ENCODE measurements at regions not wholly inside any gene's neighbourhood (a gene's known extent, or its start where the extent isn't known, plus 50 kb on each side); places are given as distances from the start of the nearest gene placed in this dataset.

GRCh38 chr6:170175644-170176135 lies 115.2 kb downstream of the DLL1 start:
- no peak for DNase-seq (ENCODE audit: low spot score)
- CTCF ChIA-PET, result no interaction called here
- POLR2A ChIA-PET (ENCODE audit: low non-redundant PET), result no interaction called here
- TF ChIP-seq CTCF (conservative IDR thresholded peaks at IDR 0.05; ENCODE audit: low read depth), result no peak
- no peak overlapping the region; the same call in 1 of the 2 replicates for H3K27ac ChIP-seq

GRCh38 chr6:170174771-170175643 lies 115.9 kb downstream of the DLL1 start:
- ChIA-PET CTCF (interaction anchor here (0.6 kb wide), 1 partner anchor 1248 kb away, joined by 4 read pairs; no protein-coding TSS in a partner anchor), POLR2A (ENCODE audit: low non-redundant PET) (no interaction called here)
- no peak for TF ChIP-seq CTCF (conservative IDR thresholded peaks at IDR 0.05; ENCODE audit: low read depth)
- DNase-seq (ENCODE audit: low spot score), result no peak
- H3K27ac ChIP-seq, result peak overlapping the region; percentile 31

- H3K27ac ChIP-seq, result peak overlapping the region; percentile 31
- no peak for DNase-seq (ENCODE audit: low spot score)
- CTCF ChIA-PET, result interaction anchor here (0.6 kb wide), 2 partner anchors 53 to 1247 kb away, joined by 4 to 5 read pairs; no protein-coding TSS in a partner anchor
- TF ChIP-seq CTCF (conservative IDR thresholded peaks at IDR 0.05; ENCODE audit: low read depth), result no peak
- POLR2A ChIA-PET (ENCODE audit: low non-redundant PET), result no interaction called here
Measured at GRCh38 chr6:170174124-170174770, 116.6 kb downstream of the DLL1 start.

GRCh38 chr6:170173335-170173881 lies 117.5 kb downstream of the DLL1 start:
- CTCF ChIA-PET, result interaction anchor here (0.5 to 0.7 kb wide), 3 partner anchors 8 to 230 kb away, joined by 3 to 4 read pairs (median 3); no protein-coding TSS in a partner anchor
- no peak for DNase-seq (ENCODE audit: low spot score)
- POLR2A ChIA-PET (ENCODE audit: low non-redundant PET), result no interaction called here
- TF ChIP-seq CTCF (conservative IDR thresholded peaks at IDR 0.05; ENCODE audit: low read depth), result no peak
- peak overlapping the region; percentile 31 for H3K27ac ChIP-seq

- CTCF ChIA-PET, result no interaction called here
- POLR2A ChIA-PET (ENCODE audit: low non-redundant PET), result no interaction called here
- no peak for TF ChIP-seq CTCF (conservative IDR thresholded peaks at IDR 0.05; ENCODE audit: low read depth)
Measured at GRCh38 chr6:170172825-170173256, 118.0 kb downstream of the DLL1 start.

GRCh38 chr6:170172392-170172791 lies 118.5 kb downstream of the DLL1 start:
- ChIA-PET CTCF (no interaction called here), POLR2A (ENCODE audit: low non-redundant PET) (no interaction called here)
- TF ChIP-seq CTCF (conservative IDR thresholded peaks at IDR 0.05; ENCODE audit: low read depth), result no peak
- H3K27ac ChIP-seq, result peak overlapping the region; percentile 31
- no peak for DNase-seq (ENCODE audit: low spot score)

More at GRCh38 chr6:170172825-170173256, 118.0 kb downstream of the DLL1 start:
- H3K27ac ChIP-seq, result peak overlapping the region; percentile 31
- DNase-seq (ENCODE audit: low spot score), result no peak

Measured in RWPE1 (cell line).